ENCODE measurements at regions not wholly inside any gene's neighbourhood (a gene's known extent, or its start where the extent isn't known, plus 50 kb on each side); places are given as distances from the start of the nearest gene placed in this dataset.
A peak's percentile ranks its signal among the peaks of the same experiment; 100 is the strongest.

- no peak for DNase-seq (ENCODE audit: low read depth)
Measured at GRCh38 chr2:225137971-225138370, 95.7 kb upstream of the DOCK10 start.

DNA sequence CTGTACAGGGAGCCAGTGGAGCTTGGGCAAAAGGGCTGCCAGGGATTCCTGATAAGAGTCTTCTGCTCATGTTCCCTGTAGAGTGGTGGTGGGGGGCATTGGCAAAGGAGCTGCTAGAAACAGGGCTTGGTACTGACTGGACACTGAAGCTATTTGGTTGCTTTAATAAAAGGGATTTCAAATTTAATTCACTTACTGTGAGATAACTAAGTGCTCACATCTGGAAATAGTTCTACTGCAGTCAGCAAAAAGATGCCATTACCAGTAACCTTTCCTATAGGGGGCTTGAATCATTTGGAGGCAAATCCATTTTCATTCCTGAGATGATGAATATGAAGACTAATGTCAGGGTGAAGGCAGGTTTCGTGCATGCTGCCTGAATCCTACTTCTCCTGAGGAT is 94.3 kb upstream of the DOCK10 start:
- no peak for DNase-seq (ENCODE audit: low read depth)

GRCh38 chr2:225131898-225132297 is 89.6 kb upstream of the DOCK10 start:
- no peak for DNase-seq (ENCODE audit: low read depth)

DNA sequence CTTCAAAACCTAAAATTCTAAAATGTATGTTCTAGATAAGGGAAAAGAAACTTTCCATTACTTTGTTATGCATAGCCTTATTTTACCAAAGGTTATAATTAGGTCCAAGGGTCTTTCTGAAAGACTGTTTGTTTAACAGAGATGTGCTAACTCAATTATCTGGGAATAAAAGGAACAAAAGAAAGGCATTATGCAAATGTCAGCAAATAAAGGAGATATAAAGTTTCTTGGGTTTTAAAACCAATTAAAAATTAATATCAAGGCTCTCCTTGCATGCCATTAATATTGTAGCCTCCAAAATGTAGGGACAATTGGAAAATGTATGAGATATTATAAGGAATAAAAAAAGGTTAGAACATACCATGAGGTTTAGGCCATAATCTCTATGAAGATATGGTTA is 87.8 kb upstream of the DOCK10 start:
- no peak for DNase-seq (ENCODE audit: low read depth)

DNA sequence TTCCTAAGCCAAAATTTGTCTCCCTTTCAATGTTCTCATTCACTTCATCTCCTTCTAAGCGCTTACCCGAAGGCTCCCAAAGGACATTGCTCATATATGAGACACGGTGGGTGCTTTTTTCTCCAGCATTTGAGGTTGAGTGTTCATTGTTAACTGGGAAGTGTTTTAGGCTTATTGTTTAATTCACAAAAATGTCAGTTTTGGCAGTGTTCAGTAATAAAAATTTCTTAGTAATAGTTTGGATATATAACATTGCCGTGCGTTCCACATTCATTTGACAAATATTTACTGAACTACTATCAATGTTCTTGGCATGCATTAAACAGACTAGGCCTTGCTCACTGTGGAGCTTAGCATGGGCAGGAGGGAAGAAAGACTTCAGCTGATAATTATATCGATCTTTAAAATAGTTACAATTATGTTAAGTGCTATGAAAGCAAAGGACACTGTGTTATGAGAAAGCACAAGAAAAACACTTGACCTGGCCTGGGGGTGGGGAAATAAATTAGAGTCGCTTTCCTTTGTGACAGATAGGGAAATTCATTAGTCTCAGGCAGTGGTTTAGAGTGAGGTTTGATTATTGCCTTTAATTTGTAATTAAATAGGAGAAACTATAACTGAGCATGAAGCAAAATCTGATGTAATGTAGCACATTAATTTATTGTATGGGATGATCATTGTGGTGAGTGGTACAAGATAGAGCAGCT is 82.2 kb upstream of the DOCK10 start:
- DNase-seq (ENCODE audit: low read depth): no peak

DNA sequence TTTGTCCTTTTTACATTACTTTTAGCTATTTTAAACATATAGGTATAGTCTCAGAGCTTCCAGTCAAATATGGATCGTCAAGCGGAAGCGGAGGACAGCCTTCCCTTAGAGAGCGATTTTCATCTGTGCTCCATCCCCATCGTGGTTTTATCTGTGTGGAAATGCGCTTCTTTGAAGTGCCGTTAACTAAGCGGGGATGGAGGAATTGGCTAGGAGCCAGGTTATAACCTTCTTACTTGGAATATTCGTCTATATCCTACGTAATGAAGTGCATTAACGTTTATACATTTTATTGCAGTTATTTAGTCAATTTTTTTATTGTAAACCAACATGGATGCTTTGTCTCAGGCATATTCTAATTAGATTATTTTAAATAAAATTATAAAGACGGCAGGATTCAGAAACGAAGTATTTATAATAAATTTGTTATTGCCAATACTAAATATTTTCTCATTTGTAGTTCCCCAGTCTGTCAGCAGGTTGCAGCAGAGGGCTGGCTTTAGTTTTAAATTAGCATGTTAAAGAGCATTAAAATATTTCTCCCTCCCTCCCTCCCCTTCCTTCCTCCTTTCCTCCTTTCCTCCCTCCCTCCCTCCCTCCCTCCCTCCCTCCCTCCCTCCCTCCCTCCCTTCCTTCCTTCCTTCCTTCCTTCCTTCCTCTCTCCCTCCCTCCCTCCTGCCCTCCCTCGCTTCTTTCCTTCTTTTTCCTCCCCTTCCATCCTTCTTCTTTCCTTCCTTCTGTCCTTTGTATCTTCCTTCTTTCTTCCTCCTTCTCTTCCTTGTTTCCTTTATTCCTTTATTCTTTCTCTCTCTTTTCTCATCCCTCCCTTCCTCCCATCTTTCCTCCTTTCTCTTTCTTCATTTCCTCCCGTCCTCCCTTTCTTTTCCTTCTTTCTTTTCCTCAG is 80.6 kb upstream of the DOCK10 start:
- no peak for DNase-seq (ENCODE audit: low read depth)

DNA sequence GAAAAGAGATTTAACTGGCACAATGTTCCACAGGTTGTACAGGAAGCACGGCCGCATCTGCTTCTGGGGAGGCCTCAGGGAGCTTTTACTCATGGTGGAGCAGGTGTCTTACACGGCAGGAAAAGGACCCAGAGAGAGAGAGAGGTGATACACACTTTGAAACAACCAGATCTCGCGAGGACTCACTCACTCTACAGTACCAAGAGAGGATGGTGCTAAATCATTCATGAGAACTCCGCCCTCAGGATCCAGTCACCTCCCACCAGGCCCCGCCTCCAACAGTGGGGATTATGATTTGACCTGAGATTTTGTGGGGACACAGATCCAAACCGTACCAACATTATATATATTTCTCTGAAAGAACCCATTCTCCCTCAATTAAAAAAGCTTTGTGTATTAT is 79.7 kb upstream of the DOCK10 start:
- DNase-seq (ENCODE audit: low read depth): no peak

DNA sequence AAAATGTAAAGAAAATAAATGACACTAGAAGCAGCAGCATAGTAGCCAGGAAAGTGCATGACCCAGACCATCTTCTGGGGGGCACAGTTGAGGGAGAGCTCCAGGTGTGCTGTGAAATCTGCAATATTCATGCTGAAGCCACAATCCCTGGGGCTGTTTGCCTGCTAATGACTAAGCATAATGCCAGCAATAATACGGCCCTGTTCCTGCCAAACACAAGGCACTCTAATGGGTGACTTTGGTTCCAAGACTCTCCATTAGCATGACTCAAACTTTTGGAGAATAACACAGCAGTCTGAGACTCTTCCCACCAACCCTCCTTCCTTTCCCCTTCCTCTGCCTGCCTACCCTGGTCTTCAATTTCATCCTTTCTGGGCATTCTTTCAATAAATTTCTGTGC is 77.9 kb upstream of the DOCK10 start:
- peak; percentile 67 for DNase-seq (ENCODE audit: low read depth)

DNA sequence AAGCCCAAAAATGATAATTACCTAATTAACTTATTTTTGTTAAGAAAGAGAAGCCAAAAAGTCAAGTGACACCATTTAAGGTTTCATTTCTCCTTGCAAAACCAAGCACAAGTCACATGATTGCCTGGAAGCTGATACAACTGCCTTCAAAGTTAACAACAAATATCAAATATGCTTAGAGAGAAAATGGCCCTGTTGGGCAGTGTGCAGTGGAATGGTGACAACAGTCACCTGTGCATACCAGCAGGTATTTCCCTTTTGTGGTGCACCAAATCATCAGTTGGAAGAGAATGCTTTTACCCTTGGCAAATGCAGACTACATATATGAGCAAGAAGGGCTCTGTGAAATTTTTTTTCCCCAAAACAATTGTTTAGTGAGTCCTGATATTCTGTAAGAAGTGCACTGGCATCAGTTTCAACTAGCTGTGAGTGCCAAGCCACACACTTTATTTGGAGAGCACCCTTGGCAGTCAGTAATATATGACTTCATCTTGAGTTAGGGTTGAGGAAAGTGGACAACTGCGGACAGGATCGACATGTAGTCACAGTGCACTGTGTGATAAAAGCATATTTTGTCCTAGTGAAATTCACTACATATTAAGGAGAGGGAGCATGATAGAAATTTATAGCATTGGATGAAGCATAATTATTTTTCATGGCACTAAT is 74.9 kb upstream of the DOCK10 start:
- DNase-seq (ENCODE audit: low read depth): peak; percentile 74

- no peak for DNase-seq (ENCODE audit: low read depth)
Measured at GRCh38 chr2:225114786-225115323, 72.6 kb upstream of the DOCK10 start.

DNA sequence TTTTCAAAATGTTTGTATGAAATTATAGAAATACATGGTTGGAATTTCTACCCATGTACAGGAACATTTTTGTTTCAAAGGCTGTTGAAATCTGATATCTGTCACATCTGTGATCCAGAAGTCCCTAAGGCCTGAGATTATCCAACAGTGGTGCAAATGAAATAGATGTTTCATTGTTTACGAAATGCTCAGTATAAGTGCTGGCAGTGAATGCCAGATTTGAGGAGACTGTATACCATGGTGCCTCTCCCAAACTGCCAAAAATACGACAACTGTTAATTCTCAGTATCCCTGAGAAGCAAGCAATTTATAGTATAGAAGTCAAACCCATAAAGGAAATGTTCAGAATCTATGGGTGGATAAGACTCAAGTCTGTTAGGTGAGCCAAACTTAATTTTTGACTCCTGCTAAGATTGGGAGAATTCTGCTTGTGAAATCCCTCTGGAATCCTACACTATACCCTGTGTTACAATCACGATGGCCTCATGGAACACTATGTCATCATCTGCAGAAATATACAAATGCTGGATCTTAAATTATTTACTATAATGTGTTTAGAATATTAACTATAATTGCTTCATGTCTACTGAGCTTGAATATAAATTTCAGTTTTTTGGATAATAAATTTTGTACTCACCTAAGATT is 71.2 kb upstream of the DOCK10 start:
- no peak for DNase-seq (ENCODE audit: low read depth)

GRCh38 chr2:225112362-225113126 is 70.3 kb upstream of the DOCK10 start:
- DNase-seq (ENCODE audit: low read depth): no peak

DNA sequence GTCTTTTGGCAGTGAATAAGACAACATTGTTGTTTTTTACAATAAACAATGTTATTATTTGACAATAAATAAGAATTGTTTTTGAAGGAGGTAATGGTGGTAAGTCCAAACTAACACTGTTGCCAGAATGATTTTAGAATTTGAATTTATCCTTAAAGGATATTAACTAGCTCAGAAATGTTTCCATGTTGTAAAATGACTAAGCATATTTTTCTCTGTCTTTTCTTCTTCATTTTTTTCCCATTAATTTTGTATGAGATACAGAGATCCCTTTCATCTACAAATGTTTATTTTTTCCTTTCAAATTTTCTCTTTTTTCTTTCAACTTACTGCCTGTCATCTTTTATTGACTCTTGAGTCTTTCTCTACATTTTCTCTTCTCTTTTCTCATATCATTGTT is 66.5 kb upstream of the DOCK10 start:
- DNase-seq (ENCODE audit: low read depth): no peak

GRCh38 chr2:225104971-225105370 is 62.7 kb upstream of the DOCK10 start:
- no peak for DNase-seq (ENCODE audit: low read depth)

- no peak for DNase-seq (ENCODE audit: low read depth)
Measured at GRCh38 chr2:225104321-225104720, 62.1 kb upstream of the DOCK10 start.

GRCh38 chr2:225103737-225104141 is 61.5 kb upstream of the DOCK10 start:
- DNase-seq (ENCODE audit: low read depth): peak; percentile 38

DNA sequence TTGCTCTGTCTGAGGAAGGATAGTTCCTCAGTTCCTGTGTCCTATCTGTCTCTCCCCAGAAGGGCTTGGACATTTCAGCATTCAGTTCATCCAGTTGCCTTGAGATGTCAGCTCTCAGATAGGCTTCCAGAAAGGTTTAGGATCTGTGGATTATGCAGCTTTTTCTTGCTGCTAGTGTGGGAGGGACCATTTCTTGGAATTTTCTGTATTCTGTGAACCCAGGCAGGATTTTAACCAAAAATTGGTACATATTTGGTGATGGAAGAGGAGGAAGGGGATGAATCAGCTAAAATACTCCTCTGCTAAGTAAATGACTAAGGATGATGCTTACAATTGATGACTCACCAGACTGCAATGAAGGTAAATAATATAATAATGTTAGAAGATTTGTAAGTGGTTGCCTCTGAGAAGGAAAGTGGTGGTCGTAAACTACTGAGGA is 58.6 kb upstream of the DOCK10 start:
- DNase-seq (ENCODE audit: low read depth): peak; percentile 87

GRCh38 chr2:225100269-225100668 is 58.0 kb upstream of the DOCK10 start:
- no peak for DNase-seq (ENCODE audit: low read depth)

- DNase-seq (ENCODE audit: low read depth): no peak
Measured at GRCh38 chr2:225097035-225097434, 54.8 kb upstream of the DOCK10 start.
